ENCODE measurements at regions not wholly inside any gene's neighbourhood (a gene's known extent, or its start where the extent isn't known, plus 50 kb on each side); places are given as distances from the start of the nearest gene placed in this dataset.

DNA sequence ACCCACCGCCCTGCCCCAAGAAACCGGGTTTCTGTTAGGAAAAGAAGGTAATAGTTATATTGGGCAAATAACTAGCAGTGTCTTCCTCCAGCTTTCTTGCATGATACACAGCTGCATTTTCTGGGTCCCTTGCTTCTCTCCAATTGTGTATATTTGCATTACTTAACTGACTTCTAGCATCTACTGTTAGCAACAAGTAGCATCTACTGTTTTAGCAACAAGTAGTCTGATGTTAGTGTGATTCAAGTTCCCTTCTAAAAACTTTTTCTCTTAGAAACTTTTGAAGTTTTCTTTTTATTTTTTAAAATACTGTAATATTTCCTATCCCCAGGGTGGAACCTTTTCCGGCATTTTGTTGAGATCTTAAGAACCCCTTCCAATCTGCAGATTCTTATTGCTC is 221.2 kb downstream of the CLIC5 start:
- TF ChIP-seq TAF1 (IDR thresholded peaks at IDR 0.05; ENCODE audit: low read depth) (no peak), EP300 (conservative IDR thresholded peaks at IDR 0.05; ENCODE audit: poor library complexity, severe bottlenecking) (no peak), RAD21 (conservative IDR thresholded peaks at IDR 0.05) (no peak)
